NCI-H748 (cell line): ENCODE measurements at regions not wholly inside any gene's neighbourhood (a gene's known extent, or its start where the extent isn't known, plus 50 kb on each side); places are given as distances from the start of the nearest gene placed in this dataset.

ENCODE experiments used
- DNase-seq: peaks from one replicate; lab custom pipeline; 2025; ENCODE audit not compliant: unreplicated experiment; lab: John Stamatoyannopoulos, UW

- DNase-seq: no peak
Measured at GRCh38 chr3:18501679-18502343, 76.7 kb upstream of the SATB1 start.

GRCh38 chr3:18500322-18500721 lies 75.2 kb upstream of the SATB1 start:
- no peak for DNase-seq

- DNase-seq: peak; percentile 3
Measured at GRCh38 chr3:18499301-18499700, 74.2 kb upstream of the SATB1 start.

GRCh38 chr3:18494251-18494650 lies 69.1 kb upstream of the SATB1 start:
- no peak for DNase-seq

- no peak for DNase-seq
Measured at GRCh38 chr3:18489939-18490338, 64.8 kb upstream of the SATB1 start.

GRCh38 chr3:18483226-18483625 lies 58.1 kb upstream of the SATB1 start:
- DNase-seq: no peak

- DNase-seq: no peak
Measured at GRCh38 chr3:18481946-18482548, 56.9 kb upstream of the SATB1 start.

- DNase-seq: no peak
Measured at GRCh38 chr3:18477620-18478019, 52.5 kb upstream of the SATB1 start.
